PC-3 (cell line): ENCODE measurements at regions not wholly inside any gene's neighbourhood (a gene's known extent, or its start where the extent isn't known, plus 50 kb on each side); places are given as distances from the start of the nearest gene placed in this dataset.
"Not testable (repeated sequence)": the region's sequence is repeated elsewhere in the genome, so short reads cannot be mapped to it uniquely, and the experiment has no call there.

Experiments used
- ATAC-seq: fragments of 200-7000 bp; cut with Tn5 transposase; 2 replicates; pipeline ENCODE4 v1.9.1; 2020; ENCODE audit warnings: mild to moderate bottlenecking, moderate library complexity
- BruUV-seq: library from RNA; stranded (reverse); fragments of 400-500 nt; replicated peaks from 2 replicates; lab custom pipeline; 2021; lab: Mats Ljungman, UMichigan
- CTCF ChIA-PET: fragments of 300-600 bp; sonication (Branson Sonifier 250); formaldehyde crosslinking; loops from one replicate; lab custom pipeline; 2022; ENCODE audit warnings: antibody characterized with exemption; lab: Charles Lee
- POLR2A ChIA-PET: fragments of 300-600 bp; sonication (Branson Sonifier 250); formaldehyde crosslinking; loops from one replicate; lab custom pipeline; 2022; ENCODE audit warnings: antibody characterized with exemption; ENCODE audit not compliant: unreplicated experiment; lab: Charles Lee
- DNase-seq: peaks from one replicate; pipeline ENCODE4 v3.0.0-alpha.2; 2015
- H2AFZ ChIP-seq: fragments of 300-600 bp; sonication (generic); 2 replicates; pipeline ENCODE4 v1.6.0; 2016; ENCODE audit warnings: antibody characterized with exemption, low read length
- H3F3A ChIP-seq: fragments of 300-600 bp; sonication (generic); one replicate; pipeline ENCODE4 v1.6.0; 2017; ENCODE audit warnings: antibody characterized with exemption, low read length, control low read depth, mild to moderate bottlenecking; ENCODE audit not compliant: unreplicated experiment
- H3K27ac ChIP-seq: fragments of 300-600 bp; sonication (generic); 2 replicates; pipeline ENCODE4 v1.5.1; 2016; ENCODE audit warnings: mild to moderate bottlenecking, low read length
- H3K27me3 ChIP-seq: fragments of 300-600 bp; sonication (generic); 2 replicates; pipeline ENCODE4 v1.6.1; 2016; ENCODE audit warnings: low read length, mixed read lengths
- H3K36me3 ChIP-seq: fragments of 300-600 bp; sonication (generic); 2 replicates; pipeline ENCODE4 v1.6.1; 2016; ENCODE audit warnings: low read depth, mixed run types, low read length, mixed read lengths
- H3K4me1 ChIP-seq: fragments of 300-600 bp; sonication (generic); 2 replicates; pipeline ENCODE4 v1.5.1; 2016; ENCODE audit warnings: low read length; ENCODE audit not compliant: insufficient read depth
- H3K4me2 ChIP-seq: fragments of 300-600 bp; sonication (generic); 2 replicates; pipeline ENCODE4 v1.6.0; 2016; ENCODE audit warnings: low read length
- H3K4me3 ChIP-seq: fragments of 300-600 bp; sonication (generic); 2 replicates; pipeline ENCODE4 v1.5.1; 2016; ENCODE audit warnings: mild to moderate bottlenecking, low read length, mixed read lengths
- H3K79me2 ChIP-seq: fragments of 300-600 bp; sonication (generic); 2 replicates; pipeline ENCODE4 v1.6.1; 2017; ENCODE audit warnings: low read length, mixed read lengths
- H3K9ac ChIP-seq: fragments of 300-600 bp; sonication (generic); 2 replicates; pipeline ENCODE4 v1.6.0; 2016; ENCODE audit warnings: mild to moderate bottlenecking, low read length
- H3K9me2 ChIP-seq: fragments of 300-600 bp; sonication (generic); replicated peaks from 2 replicates; pipeline ENCODE4 v1.6.1; 2016; ENCODE audit warnings: mixed run types, low read length, mixed read lengths
- H3K9me3 ChIP-seq: fragments of 300-600 bp; sonication (generic); 2 replicates; pipeline ENCODE4 v1.6.1; 2016; ENCODE audit warnings: low read length, mixed read lengths
- H4K20me1 ChIP-seq: fragments of 300-600 bp; sonication (generic); 2 replicates; pipeline ENCODE4 v1.6.1; 2016; ENCODE audit warnings: low read length, mixed read lengths
- CTCF ChIP-seq: fragments of 300-600 bp; sonication (generic); conservative IDR thresholded peaks from 2 replicates; pipeline ENCODE4 v1.5.1; 2017; ENCODE audit warnings: antibody characterized with exemption, low read depth, mild to moderate bottlenecking, low read length
- EZH2 ChIP-seq: fragments of 300-600 bp; sonication (generic); IDR thresholded peaks from one replicate; pipeline ENCODE4 v1.6.1; 2017; ENCODE audit warnings: antibody characterized with exemption, mild to moderate bottlenecking, low read length; ENCODE audit not compliant: unreplicated experiment
- EZH2phosphoT487 ChIP-seq: fragments of 300-600 bp; sonication (generic); IDR thresholded peaks from 2 replicates; pipeline ENCODE4 v1.6.1; 2018; ENCODE audit warnings: mild to moderate bottlenecking, antibody characterized with exemption, low read length, borderline replicate concordance
- intact Hi-C: fragments of 100-400 bp; cut with micrococcal nuclease; formaldehyde crosslinking; loops from 2 replicates; pipeline ENCODE4 v1.9.0; 2023

DNA sequence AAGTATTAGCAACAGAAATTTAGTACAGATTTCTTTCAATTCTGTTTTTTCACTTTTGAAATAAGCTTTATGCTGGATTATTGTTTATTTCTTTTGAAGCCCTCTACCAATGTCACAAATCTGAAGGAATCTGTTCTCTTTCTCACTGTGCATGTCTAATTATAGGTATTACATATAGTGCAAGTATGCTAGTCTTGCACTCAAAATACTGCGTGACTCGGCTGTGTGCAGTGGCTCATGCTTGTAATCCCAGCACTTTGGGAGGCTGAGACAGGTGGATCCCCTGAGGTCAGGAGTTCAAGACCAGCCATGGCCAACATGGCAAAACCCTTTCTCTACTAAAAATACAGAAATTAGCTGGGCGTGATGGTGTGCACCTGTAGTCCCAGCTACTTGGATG, 95.8 kb upstream of the PLAAT1 start:
- DNase-seq = no peak
- H4K20me1 ChIP-seq = no peaks in the 10 kb centered on the region
- H3K4me3 ChIP-seq = no peak overlapping the region
- H3K9ac ChIP-seq = no peak overlapping the region
- ChIA-PET POLR2A (no interaction called here), CTCF (no interaction called here)
- no peaks in the 10 kb centered on the region for H3F3A ChIP-seq
- no peak overlapping the region for H3K27ac ChIP-seq
- no peaks in the 10 kb centered on the region for H3K79me2 ChIP-seq
- TF ChIP-seq EZH2 = no peak
- TF ChIP-seq CTCF = no peak
- H3K27me3 ChIP-seq = peaks cover 27% of the 10 kb centered on the region
- no peak for ATAC-seq
- H3K4me1 ChIP-seq = no peaks in the 10 kb centered on the region
- no peaks in the 10 kb centered on the region for H3K36me3 ChIP-seq
- intact Hi-C loops = no loop called here
- no peaks in the 10 kb centered on the region for H3K9me3 ChIP-seq
- no TSS peak for BruUV-seq
- H3K4me2 ChIP-seq = no peak overlapping the region
- H2AFZ ChIP-seq = no peak overlapping the region
- H3K9me2 ChIP-seq = no peaks in the 10 kb centered on the region

DNA sequence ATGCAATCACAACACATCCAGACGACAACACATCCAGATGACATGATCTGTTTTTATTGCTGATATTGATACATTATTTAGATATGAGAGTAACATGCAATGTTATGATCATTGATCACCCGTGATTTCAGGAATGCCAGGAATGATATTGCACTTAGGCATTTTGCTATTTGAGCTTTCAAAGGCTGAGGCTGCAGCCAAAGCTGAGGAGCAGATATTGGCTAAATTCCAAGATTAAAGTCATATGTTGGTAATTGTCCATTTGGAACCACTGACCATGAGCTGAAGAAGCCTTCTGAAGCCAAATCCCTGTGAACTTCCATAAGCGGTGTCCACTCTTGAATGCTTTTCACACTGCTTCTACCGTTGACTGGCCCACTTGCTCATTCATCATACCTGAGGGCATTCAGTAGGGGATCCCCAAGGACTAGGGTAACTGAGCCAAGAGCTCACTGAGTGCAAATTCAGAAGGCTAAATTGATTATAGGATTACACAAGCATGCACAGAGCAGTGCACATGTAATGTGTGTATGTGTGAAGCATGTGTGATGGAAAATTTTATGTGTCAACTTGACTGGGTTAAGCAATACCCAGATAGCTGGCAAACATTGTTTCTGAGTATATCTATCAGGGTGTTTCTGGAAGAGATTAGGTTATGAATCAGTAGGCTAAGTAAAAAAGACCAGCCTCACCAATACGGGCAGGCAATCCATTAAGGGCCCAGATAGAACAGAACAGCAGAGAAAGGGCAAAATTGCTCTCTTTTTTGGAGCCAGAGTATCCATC, 92.1 kb upstream of the PLAAT1 start:
- H3F3A ChIP-seq = no peaks in the 10 kb centered on the region
- DNase-seq (no peak), ATAC-seq (no peak)
- TF ChIP-seq EZH2 (no peak), CTCF (no peak), EZH2phosphoT487 (no peak)
- no TSS peak for BruUV-seq
- H3K79me2 ChIP-seq = no peaks in the 10 kb centered on the region
- H3K36me3 ChIP-seq = no peaks in the 10 kb centered on the region
- H4K20me1 ChIP-seq = no peaks in the 10 kb centered on the region
- intact Hi-C loops = no loop called here
- peaks cover 39% of the 10 kb centered on the region for H3K27me3 ChIP-seq
- H2AFZ ChIP-seq = no peak overlapping the region
- no peak overlapping the region for H3K4me3 ChIP-seq
- no peak overlapping the region for H3K4me2 ChIP-seq
- no peak overlapping the region for H3K9ac ChIP-seq
- CTCF ChIA-PET = no interaction called here
- no peaks in the 10 kb centered on the region for H3K9me3 ChIP-seq
- H3K9me2 ChIP-seq = no peaks in the 10 kb centered on the region
- POLR2A ChIA-PET = no interaction called here
- H3K4me1 ChIP-seq = no peaks in the 10 kb centered on the region
- no peak overlapping the region for H3K27ac ChIP-seq

DNA sequence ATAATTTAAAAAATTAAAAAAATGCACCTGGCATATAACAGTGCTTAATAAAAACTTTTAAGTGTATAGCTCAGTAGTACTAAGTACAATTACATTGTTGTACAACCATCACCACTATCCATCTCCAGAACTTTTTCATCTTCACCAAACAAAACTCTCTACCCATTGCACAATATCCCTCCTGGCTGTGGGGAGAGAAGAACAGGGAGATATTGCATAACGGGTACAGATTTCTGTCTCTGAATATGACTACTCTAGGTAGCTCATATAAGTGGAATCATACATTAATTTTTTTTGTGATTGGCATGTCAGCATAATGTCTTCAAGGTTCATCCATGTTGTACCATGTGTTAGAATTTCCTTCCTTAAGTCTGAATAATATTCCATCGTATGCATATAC, 91.0 kb upstream of the PLAAT1 start:
- ChIA-PET POLR2A (no interaction called here), CTCF (no interaction called here)
- Histone ChIP-seq H3K27ac (no peak overlapping the region), H3K9ac (no peak overlapping the region), H3K79me2 (no peaks in the 10 kb centered on the region), H3K9me2 (no peaks in the 10 kb centered on the region), H3K9me3 (no peaks in the 10 kb centered on the region), H3K36me3 (no peaks in the 10 kb centered on the region), H3K27me3 (peaks cover 42% of the 10 kb centered on the region), H3K4me2 (no peak overlapping the region), H2AFZ (no peak overlapping the region), H3K4me1 (no peaks in the 10 kb centered on the region), H4K20me1 (no peaks in the 10 kb centered on the region), H3K4me3 (no peak overlapping the region), H3F3A (no peaks in the 10 kb centered on the region)
- TF ChIP-seq CTCF (no peak), EZH2 (no peak), EZH2phosphoT487 (no peak)
- no peak for ATAC-seq
- DNase-seq = no peak
- intact Hi-C loops = no loop called here
- BruUV-seq = no TSS peak

DNA sequence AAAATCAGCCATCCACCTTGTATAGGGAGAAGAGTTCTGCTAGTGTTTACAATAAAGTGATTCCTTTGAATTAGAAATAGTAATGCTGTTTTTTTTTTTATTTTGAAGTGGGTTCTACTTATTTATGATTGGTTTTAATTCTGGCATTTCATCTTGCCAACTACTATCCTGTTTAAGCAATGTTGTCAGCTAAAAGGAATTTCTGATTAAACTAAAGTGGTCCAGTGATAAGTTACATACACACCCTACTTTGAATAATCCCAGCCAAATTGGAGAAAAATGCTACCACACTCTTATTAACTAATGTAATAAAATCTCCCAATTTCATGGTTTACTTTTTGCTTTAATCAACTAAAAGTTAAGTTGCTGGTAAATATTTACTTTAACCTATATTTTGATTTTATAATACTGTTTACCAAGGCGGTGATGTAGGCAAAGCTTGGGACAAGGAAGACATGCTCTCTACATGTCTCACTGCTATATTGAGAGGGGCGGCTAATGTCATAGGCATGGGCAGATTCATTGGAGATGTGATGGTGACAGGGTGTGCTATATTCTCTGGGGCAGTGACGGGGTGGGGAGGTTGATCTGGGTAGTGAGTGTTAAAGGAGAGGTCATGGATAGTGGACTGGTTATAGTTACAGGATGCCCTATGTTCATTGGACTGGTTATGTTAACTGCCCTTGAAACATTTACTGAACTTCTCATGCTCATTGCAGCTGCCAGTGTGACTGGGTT, 85.8 kb upstream of the PLAAT1 start:
- POLR2A ChIA-PET, ATAC-seq, H4K20me1 ChIP-seq: not testable (repeated sequence)

More for the DNA sequence above, 85.8 kb upstream of the PLAAT1 start:
- H3K4me2 ChIP-seq, H3K9me3 ChIP-seq, H3K9ac ChIP-seq, BruUV-seq, H3K4me1 ChIP-seq, H3K27ac ChIP-seq, intact Hi-C loops, H3K36me3 ChIP-seq, CTCF ChIA-PET, H3K9me2 ChIP-seq, H3K4me3 ChIP-seq, DNase-seq, H3K79me2 ChIP-seq, H2AFZ ChIP-seq, H3F3A ChIP-seq: not testable (repeated sequence)
- H3K27me3 ChIP-seq = peaks cover 39% of the 10 kb centered on the region
